ENCODE measurements at regions not wholly inside any gene's neighbourhood (a gene's known extent, or its start where the extent isn't known, plus 50 kb on each side); places are given as distances from the start of the nearest gene placed in this dataset.

- H3K4me3 ChIP-seq, result no peak overlapping the region
- no peak for TF ChIP-seq CTCF (IDR thresholded peaks at IDR 0.05)
- no peak overlapping the region for H3K27ac ChIP-seq
- DNase-seq (ENCODE audit: low spot score), result no peak
These were observed 349.2 kb upstream of the KLHL1 start for GRCh38 chr13:70457474-70457873.

GRCh38 chr13:70448820-70449219 lies 340.6 kb upstream of the KLHL1 start:
- Histone ChIP-seq H3K27ac (no peak overlapping the region), H3K4me3 (no peak overlapping the region)
- no peak for DNase-seq (ENCODE audit: low spot score)
- TF ChIP-seq CTCF (IDR thresholded peaks at IDR 0.05), result no peak

- no peak overlapping the region for H3K4me3 ChIP-seq
- no peak for TF ChIP-seq CTCF (IDR thresholded peaks at IDR 0.05)
- H3K27ac ChIP-seq, result no peak overlapping the region
- DNase-seq (ENCODE audit: low spot score), result no peak
These were observed 324.1 kb upstream of the KLHL1 start for GRCh38 chr13:70432276-70432805.

- Histone ChIP-seq H3K4me3 (no peak overlapping the region), H3K27ac (no peak overlapping the region)
- TF ChIP-seq CTCF (IDR thresholded peaks at IDR 0.05), result no peak
- no peak for DNase-seq (ENCODE audit: low spot score)
These were observed 322.0 kb upstream of the KLHL1 start for GRCh38 chr13:70430256-70430655.

GRCh38 chr13:70424928-70425327 lies 316.7 kb upstream of the KLHL1 start:
- DNase-seq (ENCODE audit: low spot score), result no peak
- H3K27ac ChIP-seq, result no peak overlapping the region

GRCh38 chr13:70424428-70424827 lies 316.2 kb upstream of the KLHL1 start:
- DNase-seq (ENCODE audit: low spot score), result no peak
- Histone ChIP-seq H3K27ac (no peak overlapping the region), H3K4me3 (no peak overlapping the region)
- TF ChIP-seq CTCF (IDR thresholded peaks at IDR 0.05), result no peak

More at GRCh38 chr13:70424928-70425327, 316.7 kb upstream of the KLHL1 start:
- TF ChIP-seq CTCF (IDR thresholded peaks at IDR 0.05), result no peak
- no peak overlapping the region for H3K4me3 ChIP-seq

- no peak for DNase-seq (ENCODE audit: low spot score)
- no peak overlapping the region for H3K4me3 ChIP-seq
- TF ChIP-seq CTCF (IDR thresholded peaks at IDR 0.05), result no peak
- no peak overlapping the region for H3K27ac ChIP-seq
These were observed 306.9 kb upstream of the KLHL1 start for GRCh38 chr13:70415136-70415535.

Data from coronary artery (tissue), 2 donors.